OCI-LY7 (cell line): ENCODE measurements at regions not wholly inside any gene's neighbourhood (a gene's known extent, or its start where the extent isn't known, plus 50 kb on each side); places are given as distances from the start of the nearest gene placed in this dataset.
"Not testable (repeated sequence)": the region's sequence is repeated elsewhere in the genome, so short reads cannot be mapped to it uniquely, and the experiment has no call there.

Source experiments
- BruUV-seq: library from RNA; stranded (reverse); fragments of 400-500 nt; replicated peaks from 2 replicates; lab custom pipeline; 2021; lab: Mats Ljungman, UMichigan
- CTCF ChIA-PET: fragments of 300-600 bp; sonication (Branson Sonifier 250); formaldehyde crosslinking; loops from one replicate; lab custom pipeline; 2022; ENCODE audit warnings: antibody characterized with exemption; ENCODE audit not compliant: unreplicated experiment; lab: Charles Lee
- POLR2A ChIA-PET: fragments of 300-600 bp; sonication (Branson Sonifier 250); formaldehyde crosslinking; loops from one replicate; lab custom pipeline; 2022; ENCODE audit warnings: antibody characterized with exemption; lab: Charles Lee
- DNase-seq: peaks from one replicate; pipeline ENCODE4 v3.0.0-alpha.2; 2015; ENCODE audit warnings: low spot score
- H2AFZ ChIP-seq: fragments of 200-600 bp; sonication (generic), shearing (Covaris generic); 2 replicates; pipeline ENCODE4 v1.6.1; 2014; ENCODE audit warnings: mild to moderate bottlenecking, antibody characterized with exemption, low read length, moderate library complexity
- H3K27ac ChIP-seq: fragments of 200-600 bp; sonication (generic); 2 replicates; pipeline ENCODE4 v1.5.1; 2014; ENCODE audit warnings: mixed run types, low read depth, mild to moderate bottlenecking, moderate library complexity, low read length, inconsistent platforms; ENCODE audit not compliant: poor library complexity, severe bottlenecking
- H3K36me3 ChIP-seq: fragments of 200-600 bp; sonication (generic); 2 replicates; pipeline ENCODE4 v1.6.1; 2014; ENCODE audit warnings: mild to moderate bottlenecking, antibody characterized with exemption, low read length, moderate library complexity, mixed read lengths; ENCODE audit not compliant: insufficient read depth
- H3K4me1 ChIP-seq: fragments of 200-600 bp; sonication (generic); 2 replicates; pipeline ENCODE4 v1.5.1; 2014; ENCODE audit warnings: mild to moderate bottlenecking, low read length; ENCODE audit not compliant: insufficient read depth, poor library complexity, severe bottlenecking
- H3K4me2 ChIP-seq: fragments of 200-600 bp; sonication (generic); 2 replicates; pipeline ENCODE4 v1.6.1; 2014; ENCODE audit warnings: mild to moderate bottlenecking, low read length
- H3K4me3 ChIP-seq: fragments of 200-600 bp; sonication (generic); 2 replicates; pipeline ENCODE4 v1.5.1; 2014; ENCODE audit warnings: mild to moderate bottlenecking, low read depth, low read length; ENCODE audit not compliant: poor library complexity, severe bottlenecking
- H3K79me2 ChIP-seq: fragments of 200-600 bp; sonication (generic); 2 replicates; pipeline ENCODE4 v1.6.1; 2016; ENCODE audit warnings: low read depth, mild to moderate bottlenecking, low read length, moderate library complexity, mixed read lengths; ENCODE audit not compliant: insufficient read depth
- H3K9me2 ChIP-seq: fragments of 200-600 bp; sonication (generic); 2 replicates; pipeline ENCODE4 v1.6.1; 2016; ENCODE audit warnings: mild to moderate bottlenecking, low read length, mixed read lengths; ENCODE audit not compliant: insufficient read depth
- H3K9me3 ChIP-seq: fragments of 200-600 bp; sonication (generic); 2 replicates; pipeline ENCODE4 v1.6.1; 2014; ENCODE audit warnings: mild to moderate bottlenecking, mixed run types, low read length, mixed read lengths
- H4K20me1 ChIP-seq: fragments of 200-600 bp; sonication (generic); 2 replicates; pipeline ENCODE4 v1.6.1; 2014; ENCODE audit warnings: mild to moderate bottlenecking, antibody characterized with exemption, low read length, moderate library complexity, mixed read lengths; ENCODE audit not compliant: insufficient read depth
- EZH2phosphoT487 ChIP-seq: fragments of 200-600 bp; sonication (generic); IDR thresholded peaks from 2 replicates; pipeline ENCODE4 v1.6.1; 2018; ENCODE audit warnings: low read depth, borderline replicate concordance, mild to moderate bottlenecking, mixed run types, antibody characterized with exemption, low read length, moderate library complexity, mixed read lengths
- intact Hi-C: fragments of 100-400 bp; cut with micrococcal nuclease; formaldehyde crosslinking; loops from one replicate; pipeline ENCODE4 v1.10.0; 2022; ENCODE audit not compliant: unreplicated experiment
- TF ChIP-seq, protein P1 (sequence below): fragments of 200-600 bp; sonication (generic); conservative IDR thresholded peaks from 2 replicates; pipeline ENCODE4 v1.5.1; 2014; ENCODE audit warnings: mild to moderate bottlenecking, antibody characterized with exemption, low read length, moderate library complexity, mixed read lengths

DNA sequence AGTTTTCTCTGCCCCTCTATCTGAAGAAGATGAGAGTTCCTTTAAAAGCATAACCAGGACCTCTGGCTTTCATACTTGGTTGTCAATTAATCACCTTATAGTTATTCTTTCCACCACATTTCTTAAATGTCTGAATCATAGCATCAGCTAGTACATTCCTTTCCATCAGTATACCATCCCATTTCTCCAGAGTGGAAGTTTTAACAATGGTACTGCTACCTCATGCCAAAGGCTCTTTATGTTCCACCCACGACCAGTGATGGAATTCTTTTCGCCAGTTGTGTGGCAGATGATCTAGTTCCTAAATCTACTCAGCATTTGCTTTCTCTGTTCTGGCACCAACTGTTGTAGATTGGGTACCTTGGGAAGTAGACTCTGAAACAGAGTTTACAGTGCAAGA is 379.8 kb downstream of the ZNF674 start:
- BruUV-seq = no TSS peak
- ChIA-PET CTCF (no interaction called here), POLR2A (no interaction called here)
- H3K9me2 ChIP-seq = no peaks in the 10 kb centered on the region
- H3K36me3 ChIP-seq = no peaks in the 10 kb centered on the region
- no peak overlapping the region for H2AFZ ChIP-seq
- no peak overlapping the region for H3K4me2 ChIP-seq
- no peak overlapping the region for H3K4me3 ChIP-seq
- H4K20me1 ChIP-seq = no peaks in the 10 kb centered on the region
- H3K27ac ChIP-seq = no peak overlapping the region
- TF ChIP-seq, protein P1, sequence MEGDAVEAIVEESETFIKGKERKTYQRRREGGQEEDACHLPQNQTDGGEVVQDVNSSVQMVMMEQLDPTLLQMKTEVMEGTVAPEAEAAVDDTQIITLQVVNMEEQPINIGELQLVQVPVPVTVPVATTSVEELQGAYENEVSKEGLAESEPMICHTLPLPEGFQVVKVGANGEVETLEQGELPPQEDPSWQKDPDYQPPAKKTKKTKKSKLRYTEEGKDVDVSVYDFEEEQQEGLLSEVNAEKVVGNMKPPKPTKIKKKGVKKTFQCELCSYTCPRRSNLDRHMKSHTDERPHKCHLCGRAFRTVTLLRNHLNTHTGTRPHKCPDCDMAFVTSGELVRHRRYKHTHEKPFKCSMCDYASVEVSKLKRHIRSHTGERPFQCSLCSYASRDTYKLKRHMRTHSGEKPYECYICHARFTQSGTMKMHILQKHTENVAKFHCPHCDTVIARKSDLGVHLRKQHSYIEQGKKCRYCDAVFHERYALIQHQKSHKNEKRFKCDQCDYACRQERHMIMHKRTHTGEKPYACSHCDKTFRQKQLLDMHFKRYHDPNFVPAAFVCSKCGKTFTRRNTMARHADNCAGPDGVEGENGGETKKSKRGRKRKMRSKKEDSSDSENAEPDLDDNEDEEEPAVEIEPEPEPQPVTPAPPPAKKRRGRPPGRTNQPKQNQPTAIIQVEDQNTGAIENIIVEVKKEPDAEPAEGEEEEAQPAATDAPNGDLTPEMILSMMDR = no peak
- TF ChIP-seq EZH2phosphoT487 = no peak
- no peaks in the 10 kb centered on the region for H3K4me1 ChIP-seq
- no peaks in the 10 kb centered on the region for H3K9me3 ChIP-seq
- intact Hi-C loops = no loop called here
- H3K79me2 ChIP-seq = no peaks in the 10 kb centered on the region
- no peak for DNase-seq

DNA sequence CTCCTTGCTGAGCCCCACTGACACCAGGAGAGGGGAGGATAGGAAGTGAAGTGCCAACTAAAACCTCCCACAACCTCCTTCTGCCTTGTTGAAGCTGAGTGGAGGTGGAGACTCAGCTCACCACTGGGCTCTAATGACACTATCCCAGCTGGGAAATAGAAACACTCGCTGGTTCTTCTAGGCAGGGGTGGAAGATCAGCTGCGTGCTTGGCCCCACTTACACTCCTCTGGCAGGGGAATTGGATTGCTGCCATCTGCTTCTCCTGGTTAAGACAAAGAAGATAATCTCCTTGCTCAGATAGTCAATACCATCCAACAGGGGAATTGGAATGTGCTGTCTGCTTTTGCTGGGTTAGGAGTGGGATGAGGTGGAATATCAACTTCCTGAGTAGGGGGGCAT is 392.5 kb downstream of the ZNF674 start:
- Histone ChIP-seq H3K4me3 (no peak overlapping the region), H3K4me1 (no peaks in the 10 kb centered on the region), H3K9me3 (no peaks in the 10 kb centered on the region), H4K20me1 (no peaks in the 10 kb centered on the region), H3K9me2 (no peaks in the 10 kb centered on the region), H3K36me3 (no peaks in the 10 kb centered on the region), H3K79me2 (no peaks in the 10 kb centered on the region), H2AFZ (no peak overlapping the region), H3K27ac (no peak overlapping the region), H3K4me2 (no peak overlapping the region)
- BruUV-seq = no TSS peak
- CTCF ChIA-PET = no interaction called here
- intact Hi-C loops = no loop called here
- DNase-seq = no peak
- TF ChIP-seq, protein P1 = no peak
- no peak for TF ChIP-seq EZH2phosphoT487
- POLR2A ChIA-PET = no interaction called here

DNA sequence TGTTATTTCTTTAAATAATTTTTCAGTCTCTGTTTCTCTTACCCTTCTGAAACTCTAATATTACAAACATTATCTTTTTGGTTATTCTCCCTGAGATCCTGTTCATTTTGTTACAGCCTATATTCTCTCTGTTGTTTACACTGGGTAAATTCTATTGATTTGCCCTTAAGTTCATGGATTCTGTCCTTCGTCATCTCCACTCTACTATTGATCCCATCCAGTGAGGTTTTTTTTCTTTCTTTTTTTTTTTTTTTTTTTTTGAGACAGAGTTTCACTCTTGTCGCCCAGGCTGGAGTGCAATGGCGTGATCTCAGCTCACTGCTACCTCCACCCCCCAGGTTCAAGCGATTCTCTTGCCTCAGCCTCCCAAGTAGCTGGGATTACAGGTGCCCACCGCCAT is 393.9 kb downstream of the ZNF674 start:
- H3K27ac ChIP-seq, H3K4me3 ChIP-seq, H4K20me1 ChIP-seq, DNase-seq, CTCF ChIA-PET, H3K9me3 ChIP-seq, BruUV-seq, intact Hi-C loops, H2AFZ ChIP-seq, H3K79me2 ChIP-seq, H3K4me1 ChIP-seq, H3K4me2 ChIP-seq, H3K9me2 ChIP-seq, H3K36me3 ChIP-seq: not testable (repeated sequence)
- POLR2A ChIA-PET = interaction anchor here (0.6 to 0.7 kb wide), 2 partner anchors 209 to 1062 kb away, joined by 3 read pairs; no protein-coding TSS in a partner anchor
